ENCODE measurements at regions not wholly inside any gene's neighbourhood (a gene's known extent, or its start where the extent isn't known, plus 50 kb on each side); places are given as distances from the start of the nearest gene placed in this dataset.

GRCh38 chr3:111434941-111435622 lies 106.9 kb upstream of the CD96 start:
- DNase-seq (ENCODE audit: extremely low read depth in 1 of 11, low read depth in 9 of 11, low spot score in 4 of 11), result no peak

DNA sequence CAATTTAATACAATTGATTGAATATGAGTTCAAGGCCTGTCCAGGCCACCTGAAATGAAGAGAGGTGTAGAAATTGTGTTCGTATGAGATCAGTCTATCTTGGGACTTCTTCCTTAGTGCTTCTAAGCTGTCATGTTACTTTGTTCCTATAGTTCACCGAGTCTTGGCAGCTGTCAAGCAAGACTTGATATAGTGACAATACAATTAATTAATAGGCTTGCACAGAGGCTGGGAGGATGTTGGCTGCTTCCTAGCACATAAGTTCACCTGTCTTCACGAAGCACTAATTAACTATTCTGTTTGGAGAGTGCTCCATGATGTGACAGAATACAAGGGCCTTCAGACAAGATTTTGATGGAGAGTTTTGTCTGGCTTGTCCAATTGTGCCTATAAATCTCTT lies 103.7 kb upstream of the CD96 start:
- DNase-seq (ENCODE audit: extremely low read depth in 1 of 11, low read depth in 9 of 11, low spot score in 4 of 11), result no peak

DNA sequence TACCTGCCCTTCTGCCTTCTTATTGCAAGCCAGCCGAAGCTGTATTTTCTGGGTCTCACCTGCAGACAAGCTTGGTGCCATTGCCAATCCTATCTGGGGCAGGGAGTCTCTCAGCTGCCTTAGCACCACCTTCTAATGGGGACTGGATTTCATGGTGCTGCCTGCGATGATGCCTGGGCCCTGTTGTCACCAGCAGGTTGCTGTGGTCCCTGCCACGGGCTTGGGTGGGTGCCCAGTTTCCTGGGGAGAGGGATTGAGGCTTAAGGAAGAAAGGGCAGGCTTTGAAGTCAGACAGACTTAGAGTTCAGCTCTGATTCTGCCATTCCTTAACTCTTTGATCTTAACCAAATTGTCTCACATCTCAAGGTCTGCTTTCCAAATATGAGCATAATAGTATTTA lies 87.4 kb upstream of the CD96 start:
- no peak for DNase-seq (ENCODE audit: extremely low read depth in 1 of 11, low read depth in 9 of 11, low spot score in 4 of 11)

DNA sequence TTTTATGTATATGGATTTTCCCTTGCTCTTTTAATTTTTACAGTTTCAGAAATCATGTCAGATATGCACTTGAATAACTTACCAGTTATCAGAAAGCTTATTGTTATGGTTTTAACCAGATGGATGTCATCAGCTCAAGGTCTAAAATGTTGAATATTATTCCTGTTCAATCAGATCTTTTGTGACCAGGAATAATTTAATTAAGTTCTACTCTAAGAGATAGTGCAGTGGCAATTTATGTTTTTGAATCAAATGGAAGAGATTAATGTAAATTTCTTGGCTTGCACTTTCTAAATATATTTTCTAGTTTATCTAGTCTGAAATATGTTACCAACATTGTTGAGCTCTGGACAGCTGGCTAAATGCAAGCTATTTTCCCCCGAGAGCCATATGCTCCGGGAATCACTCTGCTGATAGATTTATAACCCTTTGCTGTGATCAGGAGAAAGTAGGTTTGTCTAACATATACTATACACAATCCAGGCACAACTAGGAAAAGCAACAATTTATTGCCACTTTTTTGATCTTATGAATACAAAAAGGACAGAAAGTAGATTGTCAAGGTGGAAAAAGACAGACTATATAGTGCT lies 76.8 kb upstream of the CD96 start:
- DNase-seq (ENCODE audit: extremely low read depth in 1 of 11, low read depth in 9 of 11, low spot score in 4 of 11), result no peak

GRCh38 chr3:111470032-111470431 lies 72.0 kb upstream of the CD96 start:
- no peak for DNase-seq (ENCODE audit: extremely low read depth in 1 of 11, low read depth in 9 of 11, low spot score in 4 of 11)

- DNase-seq (ENCODE audit: extremely low read depth in 1 of 11, low read depth in 9 of 11, low spot score in 4 of 11), result no peak
Measured at GRCh38 chr3:111471831-111472230, 70.2 kb upstream of the CD96 start.

DNA sequence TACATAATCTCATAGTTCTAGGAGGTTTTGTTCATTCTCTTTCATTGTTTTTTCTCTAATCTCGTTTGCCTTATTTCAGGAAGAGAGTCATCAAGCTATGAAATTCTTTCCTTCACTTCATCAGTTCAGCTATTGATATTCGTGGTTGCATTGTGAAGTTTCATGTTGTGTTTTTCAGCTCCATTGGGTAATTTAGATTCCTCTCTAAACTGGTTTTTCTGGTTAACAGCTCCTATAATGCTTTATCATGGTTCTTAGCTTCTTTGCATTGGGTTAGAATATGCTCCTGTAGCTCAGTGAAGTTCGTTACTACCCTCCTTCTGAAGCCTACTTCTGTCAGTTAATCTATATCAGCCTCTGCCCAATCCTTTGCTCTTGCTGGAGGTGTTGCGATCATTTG lies 69.4 kb upstream of the CD96 start:
- no peak for DNase-seq (ENCODE audit: extremely low read depth in 1 of 11, low read depth in 9 of 11, low spot score in 4 of 11)

GRCh38 chr3:111473550-111473949 lies 68.4 kb upstream of the CD96 start:
- no peak for DNase-seq (ENCODE audit: extremely low read depth in 1 of 11, low read depth in 9 of 11, low spot score in 4 of 11)

DNA sequence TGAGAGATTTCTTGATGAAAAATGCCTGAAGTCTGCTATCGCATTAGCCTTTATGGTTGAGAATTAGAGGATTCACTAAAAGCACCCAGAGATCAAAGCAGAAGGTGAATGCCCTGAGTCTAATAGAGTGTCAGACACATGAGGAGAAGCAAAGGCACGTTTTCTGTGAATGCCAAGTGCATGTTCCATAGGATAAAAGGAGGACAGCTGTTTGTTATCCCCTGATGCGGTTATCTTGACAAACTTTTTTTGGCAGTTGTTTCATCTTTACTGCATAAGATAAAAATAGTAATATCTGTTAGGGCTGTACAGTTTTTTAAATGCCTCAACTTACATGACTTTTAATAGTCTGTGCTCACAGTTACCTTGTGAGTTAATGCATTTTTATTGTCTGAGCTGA lies 65.3 kb upstream of the CD96 start:
- DNase-seq (ENCODE audit: extremely low read depth in 1 of 11, low read depth in 9 of 11, low spot score in 4 of 11), result no peak

GRCh38 chr3:111480091-111480490 lies 61.9 kb upstream of the CD96 start:
- DNase-seq (ENCODE audit: extremely low read depth in 1 of 11, low read depth in 9 of 11, low spot score in 4 of 11), result no peak

DNA sequence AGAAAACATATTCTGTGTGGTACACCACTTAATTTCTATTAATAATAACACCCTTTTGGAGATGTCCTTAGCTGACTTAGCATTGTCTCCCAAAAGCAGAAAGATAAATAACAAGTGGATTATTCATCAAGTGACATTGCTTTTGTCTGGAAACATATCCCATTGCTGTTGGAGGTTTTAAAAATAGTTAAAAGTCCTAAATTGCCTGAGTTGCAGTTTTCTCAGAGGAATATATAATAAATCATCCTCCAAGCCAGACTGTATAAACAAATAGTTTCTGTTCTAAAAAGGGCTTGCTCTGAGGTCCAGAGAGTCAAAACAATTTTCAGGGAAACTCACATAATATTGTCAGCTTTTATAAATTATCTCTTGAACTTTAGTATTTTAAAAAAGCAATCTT lies 60.4 kb upstream of the CD96 start:
- no peak for DNase-seq (ENCODE audit: extremely low read depth in 1 of 11, low read depth in 9 of 11, low spot score in 4 of 11)

- DNase-seq (ENCODE audit: extremely low read depth in 1 of 11, low read depth in 9 of 11, low spot score in 4 of 11), result no peak
Measured at GRCh38 chr3:111482574-111482973, 59.4 kb upstream of the CD96 start.

DNA sequence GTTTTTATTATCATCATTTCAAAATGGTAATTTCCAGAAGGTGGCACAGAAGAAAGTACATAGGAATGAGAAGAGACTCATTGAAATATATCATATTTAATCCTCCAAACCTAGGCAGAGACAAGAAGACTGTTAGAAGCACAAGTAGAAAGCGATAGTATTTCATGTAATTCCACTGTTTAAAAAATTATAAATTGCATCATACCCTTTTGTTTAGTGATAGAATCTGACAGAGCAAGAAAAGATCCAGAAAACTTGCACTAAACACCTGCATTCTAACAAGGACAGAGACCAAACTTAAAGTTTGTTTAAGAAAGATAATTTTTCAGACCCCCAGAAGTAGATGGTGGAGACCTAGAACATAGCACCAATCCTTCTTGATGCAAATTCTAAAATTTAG lies 56.9 kb upstream of the CD96 start:
- DNase-seq (ENCODE audit: extremely low read depth in 1 of 11, low read depth in 9 of 11, low spot score in 4 of 11), result no peak

Data from renal cortex interstitium (tissue), 11 donors.